GM12873 (cell line): ENCODE measurements at regions not wholly inside any gene's neighbourhood (a gene's known extent, or its start where the extent isn't known, plus 50 kb on each side); places are given as distances from the start of the nearest gene placed in this dataset.

Experiments used
- CTCF ChIP-seq: IDR thresholded peaks from 2 replicates; pipeline ENCODE4 v1.5.1; 2012; ENCODE audit warnings: low read depth, mild to moderate bottlenecking, moderate library complexity, low read length, control low read depth; ENCODE audit not compliant: insufficient read depth; ENCODE audit errors: missing control alignments

- no peak for TF ChIP-seq CTCF
These were observed 1077.1 kb upstream of the ZEB2 start for GRCh38 chr2:145597006-145597405.

- no peak for TF ChIP-seq CTCF
These were observed 1076.5 kb upstream of the ZEB2 start for GRCh38 chr2:145596416-145596815.

GRCh38 chr2:145595296-145595695, 1075.4 kb upstream of the ZEB2 start:
- no peak for TF ChIP-seq CTCF

GRCh38 chr2:145593991-145594614, 1074.2 kb upstream of the ZEB2 start:
- no peak for TF ChIP-seq CTCF

GRCh38 chr2:145593280-145593679, 1073.4 kb upstream of the ZEB2 start:
- TF ChIP-seq CTCF: no peak

GRCh38 chr2:145592361-145592760, 1072.4 kb upstream of the ZEB2 start:
- no peak for TF ChIP-seq CTCF

GRCh38 chr2:145591109-145591809, 1071.3 kb upstream of the ZEB2 start:
- no peak for TF ChIP-seq CTCF
